T-helper 1 cell treated with Interleukin-12 subunit alpha and Interleukin-12 subunit beta and Interleukin-4 antibody, amounts not matched to agents 30 μg/mL and 1 μg/mL, for 36 hours (primary cell): ENCODE measurements at regions not wholly inside any gene's neighbourhood (a gene's known extent, or its start where the extent isn't known, plus 50 kb on each side); places are given as distances from the start of the nearest gene placed in this dataset.

Experiments used
- H3K27ac Mint-ChIP-seq: one replicate; pipeline ENCODE4 v1.8.0; 2021; ENCODE audit warnings: mild to moderate bottlenecking, mixed read lengths
- H3K27me3 Mint-ChIP-seq: one replicate; pipeline ENCODE4 v1.8.0; 2021; ENCODE audit warnings: low read depth, mixed read lengths
- H3K36me3 Mint-ChIP-seq: one replicate; pipeline ENCODE4 v1.8.0; 2021; ENCODE audit warnings: low read depth, mixed read lengths
- H3K4me1 Mint-ChIP-seq: one replicate; pipeline ENCODE4 v1.8.0; 2021; ENCODE audit warnings: low read depth, mixed read lengths
- H3K4me3 Mint-ChIP-seq: one replicate; pipeline ENCODE4 v1.8.0; 2021; ENCODE audit warnings: mild to moderate bottlenecking, moderate library complexity, mixed read lengths
- H3K9me3 Mint-ChIP-seq: one replicate; pipeline ENCODE4 v1.8.0; 2021; ENCODE audit warnings: mixed read lengths

DNA sequence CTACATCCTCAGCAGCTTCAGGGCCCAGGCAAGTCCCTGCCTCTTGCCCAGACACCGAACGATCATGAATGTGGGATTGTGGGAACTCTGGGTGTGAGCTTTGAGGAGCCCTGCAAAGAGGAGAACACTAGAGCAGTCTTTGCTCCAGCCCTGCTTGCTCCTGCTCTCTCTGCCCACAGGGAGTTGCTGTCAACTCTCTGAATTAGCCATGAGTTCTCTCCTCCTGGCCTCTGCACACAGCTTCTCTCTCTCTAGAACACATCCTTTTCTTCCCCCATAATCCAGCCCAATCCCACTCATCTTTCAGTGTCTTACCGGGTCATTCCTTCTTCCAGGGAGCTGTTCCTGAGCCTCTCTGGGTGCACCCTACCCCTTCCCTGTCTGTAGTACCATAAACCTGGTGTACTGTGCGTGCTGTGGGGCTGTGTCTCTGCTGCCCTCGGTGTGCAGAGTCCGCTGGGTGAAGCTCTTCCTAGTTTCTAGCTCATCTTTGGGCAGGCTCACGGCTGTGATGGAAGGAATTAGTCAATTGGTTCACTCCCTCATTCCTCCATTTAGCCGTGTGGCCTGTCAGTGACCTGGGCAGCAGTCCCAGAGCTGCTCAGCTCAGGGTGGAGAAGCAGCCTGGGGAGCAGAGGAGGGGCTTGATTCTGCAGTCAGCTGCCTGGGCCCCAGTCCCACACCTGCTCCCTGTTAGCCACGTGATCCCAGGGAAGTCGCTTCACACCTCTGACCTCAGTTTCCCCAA, 132.9 kb upstream of the HDAC4 start:
- Mint-ChIP-seq H3K27ac (no peak overlapping the region), H3K4me1 (no peaks in the 10 kb centered on the region), H3K36me3 (no peaks in the 10 kb centered on the region), H3K27me3 (peaks cover 7% of the 10 kb centered on the region), H3K9me3 (no peaks in the 10 kb centered on the region), H3K4me3 (no peak overlapping the region)

GRCh38 chr2:239532859-239533258, 132.0 kb upstream of the HDAC4 start:
- H3K36me3 Mint-ChIP-seq, result no peaks in the 10 kb centered on the region
- no peak overlapping the region for H3K27ac Mint-ChIP-seq
- peaks cover 7% of the 10 kb centered on the region for H3K27me3 Mint-ChIP-seq
- no peaks in the 10 kb centered on the region for H3K4me1 Mint-ChIP-seq
- no peak overlapping the region for H3K4me3 Mint-ChIP-seq
- H3K9me3 Mint-ChIP-seq, result no peaks in the 10 kb centered on the region

GRCh38 chr2:239532250-239532649, 131.4 kb upstream of the HDAC4 start:
- Mint-ChIP-seq H3K4me1 (no peaks in the 10 kb centered on the region), H3K4me3 (no peak overlapping the region), H3K36me3 (no peaks in the 10 kb centered on the region), H3K27me3 (peaks cover 7% of the 10 kb centered on the region), H3K9me3 (no peaks in the 10 kb centered on the region), H3K27ac (no peak overlapping the region)

DNA sequence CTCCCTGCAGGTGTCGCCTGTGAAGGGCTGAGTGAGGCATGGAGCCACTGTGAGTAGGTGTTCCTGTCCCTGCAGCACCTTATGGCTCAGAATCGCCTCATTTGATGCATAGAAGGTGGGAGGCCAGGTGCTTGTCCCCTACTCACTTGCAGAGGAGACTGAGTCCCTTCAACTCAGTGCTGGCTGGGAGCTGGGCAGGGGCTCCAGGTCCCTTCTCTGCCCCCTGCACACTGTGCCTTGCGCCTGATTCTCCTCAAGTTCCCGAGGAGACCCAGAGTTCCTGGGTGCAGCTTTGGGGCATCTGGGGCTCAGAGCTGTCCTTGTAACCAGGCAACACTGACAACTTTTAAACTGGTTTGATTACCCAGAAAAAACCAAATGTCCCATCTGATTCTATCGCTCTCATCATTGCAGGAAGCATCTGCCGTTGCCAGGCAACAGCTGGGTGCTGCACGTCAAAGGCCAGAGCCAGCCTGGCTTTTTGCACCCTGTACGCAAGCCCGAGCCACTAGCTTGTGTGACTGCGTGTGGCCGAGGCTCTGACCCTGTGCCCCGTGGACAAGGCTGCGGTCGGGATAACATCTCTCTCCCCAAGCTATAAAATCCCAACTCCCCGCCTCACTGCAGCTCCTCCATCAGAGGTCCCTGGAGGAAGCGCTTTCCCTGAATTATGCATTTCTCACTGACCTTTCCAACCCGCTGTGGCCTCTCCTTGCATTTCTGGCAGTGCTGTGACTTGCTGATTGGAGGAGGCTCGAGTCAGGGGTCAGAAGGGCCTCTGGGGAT, 130.8 kb upstream of the HDAC4 start:
- H3K36me3 Mint-ChIP-seq, result no peaks in the 10 kb centered on the region
- H3K9me3 Mint-ChIP-seq, result no peaks in the 10 kb centered on the region
- no peak overlapping the region for H3K27ac Mint-ChIP-seq
- peaks cover 6% of the 10 kb centered on the region for H3K27me3 Mint-ChIP-seq
- H3K4me3 Mint-ChIP-seq, result no peak overlapping the region
- no peaks in the 10 kb centered on the region for H3K4me1 Mint-ChIP-seq

GRCh38 chr2:239530749-239531316, 130.0 kb upstream of the HDAC4 start:
- H3K27me3 Mint-ChIP-seq, result peaks cover 3% of the 10 kb centered on the region
- no peaks in the 10 kb centered on the region for H3K4me1 Mint-ChIP-seq
- no peaks in the 10 kb centered on the region for H3K9me3 Mint-ChIP-seq
- H3K4me3 Mint-ChIP-seq, result no peak overlapping the region
- H3K36me3 Mint-ChIP-seq, result no peaks in the 10 kb centered on the region
- H3K27ac Mint-ChIP-seq, result no peak overlapping the region

DNA sequence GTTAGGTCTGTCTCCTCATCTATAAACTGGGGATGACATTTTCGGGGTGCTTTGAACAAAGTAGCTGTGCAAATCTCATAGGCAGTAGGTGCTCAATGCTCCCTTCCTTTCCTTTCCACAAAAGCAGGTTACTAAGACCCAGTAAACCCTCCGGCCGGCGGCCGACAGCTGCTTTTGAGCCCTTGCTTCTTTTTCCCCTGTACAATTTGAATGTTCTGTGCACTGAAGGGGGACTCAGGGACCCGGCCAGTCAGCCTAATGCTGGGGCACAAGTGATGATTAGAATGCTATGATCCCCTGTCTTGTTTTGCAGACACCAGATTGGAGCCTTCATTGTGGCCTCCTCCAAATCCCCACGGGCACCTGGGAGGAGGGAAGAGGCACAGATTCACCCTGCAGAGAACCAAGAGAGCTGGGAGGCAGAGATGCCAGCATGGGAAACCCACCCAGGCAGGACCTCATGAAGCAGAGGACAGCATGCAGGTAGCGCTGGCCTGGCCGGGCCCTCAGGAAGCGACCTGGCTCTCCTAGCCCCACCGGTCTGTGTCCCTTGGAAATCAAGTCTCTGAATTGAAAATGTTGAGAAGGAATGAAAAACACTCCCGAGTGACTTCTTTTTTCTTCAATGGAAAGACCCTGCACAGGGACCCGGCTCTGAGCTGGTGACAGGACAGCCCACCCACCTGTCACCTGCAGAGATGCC, 128.6 kb upstream of the HDAC4 start:
- H3K27ac Mint-ChIP-seq, result no peak overlapping the region
- peaks cover 3% of the 10 kb centered on the region for H3K27me3 Mint-ChIP-seq
- no peaks in the 10 kb centered on the region for H3K9me3 Mint-ChIP-seq
- no peaks in the 10 kb centered on the region for H3K36me3 Mint-ChIP-seq
- H3K4me3 Mint-ChIP-seq, result no peak overlapping the region
- H3K4me1 Mint-ChIP-seq, result no peaks in the 10 kb centered on the region

GRCh38 chr2:239528883-239529282, 128.1 kb upstream of the HDAC4 start:
- Mint-ChIP-seq H3K27ac (no peak overlapping the region), H3K27me3 (peaks cover 3% of the 10 kb centered on the region), H3K4me1 (no peaks in the 10 kb centered on the region), H3K36me3 (no peaks in the 10 kb centered on the region), H3K4me3 (no peak overlapping the region), H3K9me3 (no peaks in the 10 kb centered on the region)

DNA sequence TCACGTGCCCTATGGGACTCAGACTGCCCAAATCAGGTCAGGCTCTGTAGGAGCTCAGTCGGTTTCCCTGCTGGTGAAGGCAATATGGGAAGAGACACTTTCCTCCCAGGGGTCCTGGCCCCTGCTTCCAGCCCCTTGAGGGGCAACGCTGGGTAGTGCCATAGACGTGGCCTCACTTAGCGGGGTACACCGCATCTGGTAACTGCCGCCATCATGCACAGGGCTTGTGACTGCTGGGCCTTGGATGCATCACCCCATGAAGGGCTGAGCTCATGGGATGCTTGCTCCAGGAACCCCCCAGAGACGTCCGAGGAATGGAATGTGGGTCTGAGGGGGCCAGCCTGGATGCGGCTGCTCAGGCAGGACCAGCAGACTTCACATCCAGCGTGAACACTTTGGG, 127.3 kb upstream of the HDAC4 start:
- no peak overlapping the region for H3K27ac Mint-ChIP-seq
- no peaks in the 10 kb centered on the region for H3K4me1 Mint-ChIP-seq
- H3K4me3 Mint-ChIP-seq, result no peak overlapping the region
- H3K27me3 Mint-ChIP-seq, result peaks cover 2% of the 10 kb centered on the region
- H3K9me3 Mint-ChIP-seq, result no peaks in the 10 kb centered on the region
- H3K36me3 Mint-ChIP-seq, result no peaks in the 10 kb centered on the region

DNA sequence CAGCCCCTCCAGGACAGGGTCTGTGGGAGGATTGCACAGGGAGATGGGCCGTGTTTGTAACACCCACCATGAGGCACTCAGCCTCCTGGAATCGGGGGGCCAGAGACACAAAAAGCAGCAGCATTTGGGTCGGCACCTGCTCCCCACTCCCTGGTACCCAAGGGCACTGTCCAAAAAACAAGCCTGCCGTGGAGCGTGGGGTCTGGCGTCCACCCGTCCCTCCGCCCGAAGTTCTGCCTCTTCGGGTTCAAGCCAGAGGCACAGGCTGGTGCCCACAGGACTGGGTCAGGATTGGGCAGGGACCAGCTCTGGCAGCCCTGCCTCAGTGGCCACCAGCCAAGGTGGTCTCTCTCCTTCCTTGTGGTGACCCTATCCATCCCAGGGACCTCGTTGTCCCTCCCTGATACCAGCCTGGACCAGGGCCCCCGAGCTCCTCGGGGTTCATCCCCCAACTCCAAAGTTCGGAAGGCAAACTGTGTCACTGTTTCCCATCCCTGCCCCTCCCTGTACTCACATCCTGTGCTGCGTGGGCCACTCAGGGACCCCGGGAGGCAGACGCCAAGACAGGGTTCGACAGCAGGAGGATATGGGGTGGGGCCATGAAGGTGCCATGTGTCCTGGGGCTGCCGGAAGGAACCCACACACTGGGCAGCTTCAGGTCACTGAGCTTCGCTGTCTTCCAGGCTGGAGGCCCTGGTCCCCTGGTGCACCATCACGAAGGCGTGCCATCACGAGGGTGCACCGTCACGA, 126.0 kb upstream of the HDAC4 start:
- Mint-ChIP-seq H3K27ac (no peak overlapping the region), H3K4me3 (no peak overlapping the region), H3K27me3 (no peaks in the 10 kb centered on the region), H3K4me1 (no peaks in the 10 kb centered on the region), H3K9me3 (no peaks in the 10 kb centered on the region), H3K36me3 (no peaks in the 10 kb centered on the region)

DNA sequence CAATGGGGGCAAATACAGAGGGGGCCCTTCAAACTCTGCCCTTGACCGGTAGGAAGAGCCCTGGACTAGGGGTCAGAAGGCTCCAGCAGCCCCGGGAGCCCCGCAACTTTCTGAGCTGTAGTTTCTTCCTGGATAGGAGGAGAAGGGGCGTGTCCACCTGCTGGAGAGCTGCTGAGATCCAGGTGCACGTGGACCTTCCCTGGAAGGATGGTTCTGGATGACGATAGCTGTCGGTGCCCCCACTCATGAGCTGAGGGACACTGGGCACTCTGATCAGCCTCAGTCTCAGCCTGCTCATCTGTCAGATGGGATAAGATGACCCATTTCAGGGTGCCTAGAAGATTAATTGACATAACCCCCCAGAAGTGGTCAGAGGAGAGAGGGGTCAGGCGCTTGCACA, 125.2 kb upstream of the HDAC4 start:
- Mint-ChIP-seq H3K9me3 (no peaks in the 10 kb centered on the region), H3K4me1 (no peaks in the 10 kb centered on the region), H3K27me3 (no peaks in the 10 kb centered on the region), H3K27ac (no peak overlapping the region), H3K4me3 (no peak overlapping the region), H3K36me3 (no peaks in the 10 kb centered on the region)

DNA sequence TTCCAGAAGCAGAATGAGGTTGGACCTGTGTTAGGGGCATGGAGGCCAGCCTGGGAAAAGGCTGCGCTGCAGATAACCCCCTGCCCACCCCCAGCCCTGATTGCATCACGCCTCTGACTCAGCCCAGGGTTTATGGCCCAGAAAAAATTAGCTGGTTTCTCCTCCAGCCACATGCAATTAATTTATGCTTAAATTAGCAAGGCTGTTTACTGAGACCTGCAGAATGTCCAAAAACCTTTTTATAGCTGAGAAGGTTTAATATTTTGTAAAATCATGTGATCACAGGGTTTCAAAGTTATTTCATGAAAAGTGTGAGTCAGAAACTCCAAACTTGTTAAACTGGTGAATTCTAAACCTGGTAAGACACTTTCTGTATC, 123.1 kb upstream of the HDAC4 start:
- no peaks in the 10 kb centered on the region for H3K27me3 Mint-ChIP-seq
- no peaks in the 10 kb centered on the region for H3K4me1 Mint-ChIP-seq
- no peak overlapping the region for H3K27ac Mint-ChIP-seq
- H3K9me3 Mint-ChIP-seq, result no peaks in the 10 kb centered on the region
- no peaks in the 10 kb centered on the region for H3K36me3 Mint-ChIP-seq
- no peak overlapping the region for H3K4me3 Mint-ChIP-seq

DNA sequence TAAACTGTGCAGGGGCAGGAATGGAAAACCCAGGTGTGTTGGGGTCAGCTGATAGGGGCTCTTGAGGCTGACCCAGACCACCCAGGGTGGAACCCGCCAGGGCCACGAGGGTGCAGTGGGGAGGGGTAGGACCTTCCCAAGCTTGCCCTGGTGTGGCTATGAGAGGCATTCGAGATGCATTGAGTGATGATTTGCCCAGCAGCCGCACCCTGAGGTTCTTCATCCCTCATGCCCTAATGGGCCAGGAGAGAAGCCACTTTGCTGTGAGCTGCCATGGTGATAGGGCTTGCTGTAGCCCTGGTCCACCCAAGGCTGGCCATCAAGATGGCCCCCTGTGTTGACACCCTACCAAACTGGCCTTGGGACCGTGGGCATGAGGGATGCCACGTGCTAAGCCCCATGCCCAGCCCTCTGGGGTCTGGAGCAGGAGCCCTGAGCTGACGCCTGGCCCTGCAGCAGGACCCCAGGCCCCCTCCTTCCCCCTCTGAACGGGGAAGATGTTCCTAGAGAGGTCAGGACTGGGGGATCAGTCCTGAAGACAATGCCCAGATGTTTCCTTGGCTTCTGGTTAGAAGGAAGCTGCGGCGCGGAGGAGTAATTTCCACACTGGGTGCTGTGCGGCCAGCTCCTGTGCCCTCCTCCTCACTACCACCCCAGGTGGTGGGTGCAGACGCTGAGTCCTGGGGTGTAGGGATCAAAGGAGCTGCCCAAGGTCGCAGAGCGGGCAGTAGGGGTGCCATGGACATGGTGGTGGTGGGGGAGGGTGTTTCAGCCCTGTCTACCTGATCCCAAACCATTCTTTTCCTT, 122.5 kb upstream of the HDAC4 start:
- no peaks in the 10 kb centered on the region for H3K36me3 Mint-ChIP-seq

DNA sequence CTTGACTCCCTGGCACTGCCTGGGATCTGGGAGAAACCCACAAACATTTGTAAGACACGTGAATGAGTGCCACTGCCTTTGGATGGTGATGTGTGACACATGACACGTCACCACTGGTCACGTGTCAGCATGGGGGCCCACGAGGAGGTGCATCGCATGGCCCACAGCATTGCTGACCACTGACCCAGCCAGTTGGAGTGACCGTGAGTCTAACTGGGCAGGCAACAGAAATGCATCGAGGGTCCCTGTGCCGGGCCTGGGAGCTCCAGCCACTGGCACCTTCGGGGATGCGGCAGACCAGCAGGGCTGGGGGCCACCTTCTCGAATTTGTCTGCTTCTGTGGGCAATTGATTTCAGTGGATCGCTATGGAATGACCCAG, 121.9 kb upstream of the HDAC4 start:
- no peak overlapping the region for H3K4me3 Mint-ChIP-seq
- no peaks in the 10 kb centered on the region for H3K9me3 Mint-ChIP-seq
- no peaks in the 10 kb centered on the region for H3K36me3 Mint-ChIP-seq
- no peaks in the 10 kb centered on the region for H3K27me3 Mint-ChIP-seq
- H3K4me1 Mint-ChIP-seq, result no peaks in the 10 kb centered on the region
- H3K27ac Mint-ChIP-seq, result no peak overlapping the region

More for the DNA sequence above, 122.5 kb upstream of the HDAC4 start:
- Mint-ChIP-seq H3K4me3 (no peak overlapping the region), H3K9me3 (no peaks in the 10 kb centered on the region), H3K27ac (no peak overlapping the region), H3K27me3 (no peaks in the 10 kb centered on the region), H3K4me1 (no peaks in the 10 kb centered on the region)
